Suprapubic skin (tissue), 4 donors: ENCODE measurements at regions not wholly inside any gene's neighbourhood (a gene's known extent, or its start where the extent isn't known, plus 50 kb on each side); places are given as distances from the start of the nearest gene placed in this dataset.

Experiments
- DNase-seq, 2 donors: peaks; one replicate each; pipeline ENCODE4 v3.0.0-alpha.2; 2019; ENCODE audit warnings: low spot score in 2 of 2
- H3K27ac ChIP-seq: fragments of 200-600 bp; sonication (generic); one replicate; pipeline ENCODE4 v1.5.1; 2019
- H3K27me3 ChIP-seq: fragments of 200-600 bp; sonication (generic); one replicate; pipeline ENCODE4 v1.5.1; 2019
- H3K36me3 ChIP-seq: fragments of 200-600 bp; sonication (generic); one replicate; pipeline ENCODE4 v1.5.1; 2019
- H3K4me1 ChIP-seq: fragments of 200-600 bp; sonication (generic); one replicate; pipeline ENCODE4 v1.5.1; 2019
- H3K4me3 ChIP-seq: fragments of 200-600 bp; sonication (generic); one replicate; pipeline ENCODE4 v1.5.1; 2019; ENCODE audit warnings: mild to moderate bottlenecking
- H3K9me3 ChIP-seq: fragments of 200-600 bp; sonication (generic); one replicate; pipeline ENCODE4 v1.5.1; 2019
- CTCF ChIP-seq, 2 donors: fragments of 200-600 bp in 1 of 2; fragments of 450-650 bp in 1 of 2; sonication (generic) in 1 of 2; IDR thresholded peaks; one replicate each; pipeline ENCODE4 v1.5.1; 2016 to 2019; ENCODE audit warnings: antibody characterized with exemption in 2 of 2, mild to moderate bottlenecking in 1 of 2, moderate library complexity in 1 of 2
- EP300 ChIP-seq: sonication (generic); formaldehyde crosslinking; IDR thresholded peaks from one replicate; pipeline ENCODE4 v1.6.1; 2017; ENCODE audit warnings: antibody characterized with exemption
- POLR2A ChIP-seq, 2 donors: fragments of 450-650 bp; IDR thresholded peaks; one replicate each; pipeline ENCODE4 v1.6.1; 2017; ENCODE audit warnings: antibody characterized with exemption in 2 of 2, mild to moderate bottlenecking in 2 of 2, moderate library complexity in 2 of 2
- POLR2AphosphoS5 ChIP-seq, 3 donors: sonication (generic); formaldehyde crosslinking; IDR thresholded peaks; one replicate each; pipeline ENCODE4 v1.6.1; 2017; ENCODE audit warnings: antibody characterized with exemption in 3 of 3
- WGBS: methylation state at CpG from one replicate; pipeline ENCODE4 v1.1.5; 2018; 5-methylcytosine and 5-hydroxymethylcytosine counted together

GRCh38 chr15:86010891-86011290 lies 68.8 kb upstream of the AGBL1 start:
- Histone ChIP-seq H3K4me1 (no peaks in the 10 kb centered on the region), H3K27ac (no peak overlapping the region), H3K4me3 (no peak overlapping the region), H3K36me3 (no peaks in the 10 kb centered on the region), H3K9me3 (no peaks in the 10 kb centered on the region), H3K27me3 (no peaks in the 10 kb centered on the region)
- WGBS = 88% methylated on average over 5 of the region's 5 CpGs
- DNase-seq = no peak
- no peak for TF ChIP-seq POLR2AphosphoS5 (IDR thresholded peaks at IDR 0.05)
- no peak for TF ChIP-seq EP300
- no peak for TF ChIP-seq POLR2A (IDR thresholded peaks at IDR 0.05)
- TF ChIP-seq CTCF (IDR thresholded peaks at IDR 0.05) = no peak

- Histone ChIP-seq H3K9me3 (no peaks in the 10 kb centered on the region), H3K27ac (no peak overlapping the region), H3K4me3 (no peak overlapping the region), H3K36me3 (no peaks in the 10 kb centered on the region), H3K4me1 (no peaks in the 10 kb centered on the region), H3K27me3 (no peaks in the 10 kb centered on the region)
- no peak for TF ChIP-seq POLR2AphosphoS5 (IDR thresholded peaks at IDR 0.05)
- WGBS = 42% methylated on average over 3 of the region's 3 CpGs
- DNase-seq = no peak
These were observed 65.7 kb upstream of the AGBL1 start for GRCh38 chr15:86014016-86014415.

- TF ChIP-seq EP300 (no peak), POLR2A (IDR thresholded peaks at IDR 0.05) (no peak), POLR2AphosphoS5 (IDR thresholded peaks at IDR 0.05) (no peak), CTCF (IDR thresholded peaks at IDR 0.05) (no peak)
- no peak overlapping the region for H3K27ac ChIP-seq
- no peak overlapping the region for H3K4me3 ChIP-seq
- 90% methylated on average over 3 of the region's 3 CpGs for WGBS
- no peak for DNase-seq
- no peaks in the 10 kb centered on the region for H3K9me3 ChIP-seq
- H3K36me3 ChIP-seq = no peaks in the 10 kb centered on the region
- H3K4me1 ChIP-seq = no peaks in the 10 kb centered on the region
- H3K27me3 ChIP-seq = no peaks in the 10 kb centered on the region
These were observed 62.9 kb upstream of the AGBL1 start for GRCh38 chr15:86016750-86017149.

- no peaks in the 10 kb centered on the region for H3K9me3 ChIP-seq
- H3K27ac ChIP-seq = no peak overlapping the region
- H3K4me3 ChIP-seq = no peak overlapping the region
- H3K36me3 ChIP-seq = no peaks in the 10 kb centered on the region
- TF ChIP-seq POLR2A (IDR thresholded peaks at IDR 0.05) (no peak), CTCF (IDR thresholded peaks at IDR 0.05) (no peak), POLR2AphosphoS5 (IDR thresholded peaks at IDR 0.05) (no peak), EP300 (no peak)
- H3K4me1 ChIP-seq = no peaks in the 10 kb centered on the region
- DNase-seq = no peak
- no peaks in the 10 kb centered on the region for H3K27me3 ChIP-seq
- WGBS = 56% methylated on average over 5 of the region's 5 CpGs
These were observed 61.0 kb upstream of the AGBL1 start for GRCh38 chr15:86018679-86019078.

GRCh38 chr15:86021281-86022264 lies 58.1 kb upstream of the AGBL1 start:
- Histone ChIP-seq H3K27ac (no peak overlapping the region), H3K27me3 (no peaks in the 10 kb centered on the region), H3K4me1 (no peaks in the 10 kb centered on the region), H3K36me3 (no peaks in the 10 kb centered on the region), H3K4me3 (no peak overlapping the region), H3K9me3 (no peaks in the 10 kb centered on the region)
- no peak for DNase-seq
- 30% methylated on average over 5 of the region's 5 CpGs for WGBS
- no peak for TF ChIP-seq EP300
- no peak for TF ChIP-seq POLR2A (IDR thresholded peaks at IDR 0.05)
- TF ChIP-seq CTCF (IDR thresholded peaks at IDR 0.05) = no peak
- TF ChIP-seq POLR2AphosphoS5 (IDR thresholded peaks at IDR 0.05) = no peak
